Tongue (tissue), 1 donor: ENCODE measurements at regions not wholly inside any gene's neighbourhood (a gene's known extent, or its start where the extent isn't known, plus 50 kb on each side); places are given as distances from the start of the nearest gene placed in this dataset.
A peak's percentile ranks its signal among the peaks of the same experiment; 100 is the strongest.
"Not testable (repeated sequence)": the region's sequence is repeated elsewhere in the genome, so short reads cannot be mapped to it uniquely, and the experiment has no call there.

Experiments
- DNase-seq: peaks from one replicate; pipeline ENCODE4 v3.0.0-alpha.2; 2015

DNA sequence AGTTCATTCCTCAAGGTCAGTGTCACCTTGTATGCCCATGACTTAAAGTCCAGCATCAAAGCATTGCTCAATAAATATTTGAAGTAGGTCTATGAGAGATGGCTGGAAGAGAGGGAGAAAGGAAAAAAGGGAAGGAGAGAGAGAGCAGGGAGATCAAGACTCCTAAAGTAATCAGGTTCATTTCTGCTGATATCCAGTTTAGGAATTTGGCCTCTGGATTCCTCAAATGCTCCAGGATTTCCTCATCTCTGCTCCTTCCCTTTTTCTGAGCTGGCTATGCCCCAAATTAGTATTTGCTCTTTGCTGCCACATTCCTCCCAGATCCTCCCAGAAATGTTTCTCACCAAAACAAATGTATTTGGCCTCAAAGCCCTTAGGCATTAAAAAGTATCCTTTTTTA lies 739.4 kb upstream of the CHAC2 start:
- no peak for DNase-seq

DNA sequence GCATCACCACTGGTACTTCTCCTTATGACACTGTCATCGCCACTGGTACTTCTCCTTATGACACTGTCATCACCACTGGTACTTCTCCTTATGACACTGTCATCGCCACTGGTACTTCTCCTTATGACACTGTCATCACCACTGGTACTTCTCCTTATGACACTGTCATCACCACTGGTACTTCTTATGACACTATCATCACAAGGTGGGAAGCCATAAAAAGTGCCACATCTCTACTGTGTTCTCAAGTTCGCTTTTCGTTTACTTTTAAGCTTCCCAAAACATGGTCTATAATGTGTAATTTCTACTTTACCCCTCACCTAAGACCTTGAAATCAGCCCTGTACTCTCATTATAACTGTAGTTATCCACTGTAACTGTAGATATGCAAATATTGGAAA lies 745.4 kb upstream of the CHAC2 start:
- DNase-seq, result not testable (repeated sequence)

DNA sequence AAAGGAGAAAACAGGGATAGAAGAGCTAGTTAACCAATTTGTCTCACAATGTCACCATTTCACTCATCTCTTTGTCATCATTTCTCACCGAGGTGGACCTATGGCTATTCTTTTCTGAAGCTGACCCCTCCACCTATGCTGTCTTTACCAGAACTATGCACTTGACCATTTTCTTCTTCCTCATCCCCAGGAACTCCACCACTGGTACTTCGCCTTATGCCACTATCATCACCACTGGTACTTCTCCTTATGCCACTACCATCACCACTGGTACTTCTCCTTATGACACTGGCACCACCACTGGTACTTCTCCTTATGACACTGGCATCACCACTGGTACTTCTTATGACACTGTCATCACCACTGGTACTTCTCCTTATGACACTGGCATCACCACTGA lies 745.8 kb upstream of the CHAC2 start:
- no peak for DNase-seq

DNA sequence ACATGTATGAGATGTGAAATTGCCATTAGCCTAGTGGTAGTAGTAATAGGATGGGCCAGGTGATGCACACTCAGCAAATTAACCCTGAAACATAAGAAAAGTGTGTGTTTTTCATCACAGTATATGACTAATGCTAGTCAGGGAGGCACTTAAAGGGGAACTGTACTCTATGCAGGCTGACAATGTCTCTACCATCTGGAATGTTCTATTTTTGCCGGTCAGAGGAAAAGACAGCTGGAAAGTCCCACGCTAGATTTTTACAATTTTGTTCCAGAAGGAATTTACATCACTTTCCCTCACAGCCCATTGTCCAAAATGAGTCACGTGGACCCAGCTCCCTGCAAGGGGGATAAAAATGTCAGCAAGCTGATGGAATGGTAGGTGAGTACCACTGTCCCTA lies 746.3 kb upstream of the CHAC2 start:
- peak; percentile 39 for DNase-seq

DNA sequence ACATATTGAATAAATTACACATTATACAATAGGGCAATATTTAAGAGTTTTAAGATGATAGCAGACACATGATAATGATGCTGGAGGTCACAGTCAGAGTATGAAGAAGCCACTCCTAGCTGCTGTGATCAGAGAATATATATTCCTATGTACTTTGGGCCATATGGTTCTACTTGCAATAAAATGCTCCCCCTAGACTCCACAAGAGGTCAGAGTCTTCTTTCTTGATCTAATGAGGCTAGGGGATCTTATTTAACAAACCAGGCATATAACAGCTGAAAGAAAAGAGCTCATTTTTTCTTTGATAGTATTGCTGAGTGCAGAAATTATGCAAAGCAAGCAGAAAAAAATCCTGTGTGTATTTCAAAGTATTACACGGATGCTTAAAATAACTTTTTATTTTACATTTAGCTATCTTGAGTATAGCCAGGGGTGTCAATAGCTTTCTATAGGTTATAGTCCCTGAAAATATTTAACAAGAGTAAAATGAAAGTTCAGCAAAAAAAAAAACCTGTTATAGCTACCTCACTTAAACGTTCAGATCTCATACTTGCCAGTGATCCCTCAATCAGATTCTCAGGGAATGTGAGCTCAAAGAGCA lies 748.7 kb upstream of the CHAC2 start:
- DNase-seq, result peak; percentile 46

DNA sequence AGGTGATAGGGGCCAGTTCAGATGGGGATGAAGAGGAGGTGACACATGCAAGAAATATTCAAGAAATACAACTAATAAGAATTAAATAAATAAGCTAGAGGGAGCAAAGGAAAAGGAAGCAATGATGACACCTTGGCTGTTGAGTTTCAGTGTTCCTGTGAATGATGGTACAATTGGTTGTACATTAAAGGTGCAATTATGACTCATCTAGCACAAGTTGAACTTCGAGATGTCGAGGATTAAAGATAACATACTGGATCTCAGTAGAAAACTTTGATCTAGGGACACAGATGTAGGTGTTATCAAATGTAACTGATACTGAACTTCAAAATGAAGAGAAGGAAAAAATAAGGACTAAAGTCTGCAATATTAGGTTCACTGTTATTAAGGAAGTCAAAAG lies 760.6 kb upstream of the CHAC2 start:
- DNase-seq, result no peak

DNA sequence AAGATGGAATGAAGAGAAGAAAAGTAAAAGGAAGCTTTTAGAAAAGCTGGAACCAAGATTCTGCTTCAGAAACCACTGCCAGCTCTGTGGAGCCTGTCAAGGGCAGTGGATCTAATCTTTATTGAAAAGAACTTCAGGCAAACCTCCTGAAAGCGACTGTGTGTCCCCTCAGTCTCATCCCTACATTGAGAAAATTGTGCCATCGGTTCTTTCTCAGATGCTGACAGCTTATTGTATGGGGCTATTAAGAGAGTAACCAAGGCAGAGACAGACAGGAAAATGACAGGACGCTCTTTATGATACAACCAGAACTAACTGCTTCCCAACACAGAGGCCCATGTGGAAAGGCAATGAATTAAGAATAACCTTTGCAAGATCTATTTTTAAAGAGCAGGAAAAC lies 763.2 kb upstream of the CHAC2 start:
- no peak for DNase-seq

DNA sequence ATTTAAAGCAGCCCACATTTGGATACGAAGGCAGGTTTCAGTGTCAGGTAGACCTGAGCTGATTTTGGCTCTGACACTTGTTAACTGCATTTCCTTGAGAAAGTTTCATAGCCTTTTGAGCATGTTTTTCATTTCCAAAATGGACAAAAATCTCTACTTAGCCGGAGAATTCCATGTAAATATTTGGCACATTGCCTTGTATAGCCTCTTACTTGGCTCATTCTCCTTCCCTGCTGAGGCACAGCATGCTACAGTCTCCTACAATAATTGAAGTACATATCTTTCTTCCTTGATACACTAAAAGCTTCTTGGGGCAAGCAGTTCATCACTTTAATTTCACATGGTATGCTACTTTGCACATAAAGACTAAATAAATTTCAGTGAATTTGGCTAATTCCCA lies 772.2 kb upstream of the CHAC2 start:
- peak; percentile 53 for DNase-seq

DNA sequence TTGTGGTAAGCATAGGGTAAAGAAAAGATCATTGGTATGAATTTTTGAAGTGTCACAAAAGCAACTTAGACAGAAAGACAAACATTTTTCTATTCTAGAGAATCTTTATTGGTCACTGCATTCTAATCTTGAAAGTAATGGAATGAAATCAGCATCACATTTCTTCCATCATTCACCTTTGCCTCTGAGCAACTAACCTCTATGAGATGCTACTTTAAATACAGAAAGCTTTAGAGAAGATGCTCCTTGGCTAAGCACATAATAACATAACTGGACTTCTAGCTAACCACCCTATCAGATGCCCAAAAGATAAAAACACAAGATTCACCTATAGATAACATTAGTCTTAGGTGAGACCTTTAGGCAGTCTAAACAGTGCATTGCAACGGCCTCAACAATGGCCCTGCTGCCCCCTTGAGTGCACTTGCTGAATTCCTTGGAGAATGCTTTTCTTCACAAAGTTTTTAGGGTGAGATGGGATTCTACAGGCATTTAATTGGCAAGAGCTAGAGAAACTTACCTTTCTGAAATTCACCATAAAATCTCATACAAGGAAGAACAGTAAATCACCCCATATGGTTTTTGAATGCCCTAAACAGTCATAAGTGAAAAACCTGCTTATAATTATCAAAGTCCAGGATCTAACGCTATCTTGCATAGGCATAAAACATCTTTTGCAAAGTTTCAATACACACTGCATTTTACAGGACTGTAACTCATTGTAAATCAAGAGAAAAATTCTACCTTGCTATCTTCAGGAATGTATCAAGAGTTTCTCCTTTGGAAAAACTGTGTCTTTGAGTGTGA lies 791.3 kb upstream of the CHAC2 start:
- DNase-seq, result no peak

DNA sequence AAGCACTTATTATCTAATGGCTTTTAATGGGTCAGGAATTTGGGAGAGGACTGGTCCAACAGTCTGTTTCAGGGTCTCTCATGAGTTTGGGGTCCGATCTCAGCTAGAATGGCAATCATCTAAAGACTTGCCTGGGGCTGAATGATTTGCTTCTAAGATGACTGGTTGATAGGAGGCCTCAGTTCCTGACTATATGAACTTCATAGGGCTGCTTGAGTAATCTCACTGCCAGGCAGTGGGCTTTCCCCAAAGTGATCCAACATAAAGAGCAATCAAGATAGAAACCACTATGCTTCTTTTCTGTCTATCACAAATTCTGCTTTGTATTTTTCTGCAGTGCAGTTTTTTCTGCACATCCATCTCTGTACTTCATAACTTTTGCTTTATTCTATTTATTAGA lies 793.5 kb upstream of the CHAC2 start:
- DNase-seq, result no peak

DNA sequence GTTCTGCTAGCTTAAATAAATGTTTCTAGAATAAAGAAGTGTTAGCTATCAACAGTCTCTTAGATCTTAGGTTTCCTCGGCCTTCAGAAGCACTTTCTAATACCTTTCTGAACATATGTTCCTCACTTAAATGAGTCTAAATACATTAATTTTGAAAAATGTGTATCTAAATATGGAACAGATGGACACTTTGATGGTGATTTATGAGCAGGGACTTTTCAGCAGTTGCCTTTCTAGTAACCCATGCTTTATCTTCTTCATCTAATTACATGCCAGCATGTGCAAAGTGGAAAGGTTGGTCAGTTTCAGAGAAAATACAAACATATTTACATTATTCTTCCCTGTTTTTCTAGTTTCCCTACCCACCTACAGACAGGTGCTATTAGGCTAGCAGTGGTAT lies 797.0 kb upstream of the CHAC2 start:
- DNase-seq, result no peak

DNA sequence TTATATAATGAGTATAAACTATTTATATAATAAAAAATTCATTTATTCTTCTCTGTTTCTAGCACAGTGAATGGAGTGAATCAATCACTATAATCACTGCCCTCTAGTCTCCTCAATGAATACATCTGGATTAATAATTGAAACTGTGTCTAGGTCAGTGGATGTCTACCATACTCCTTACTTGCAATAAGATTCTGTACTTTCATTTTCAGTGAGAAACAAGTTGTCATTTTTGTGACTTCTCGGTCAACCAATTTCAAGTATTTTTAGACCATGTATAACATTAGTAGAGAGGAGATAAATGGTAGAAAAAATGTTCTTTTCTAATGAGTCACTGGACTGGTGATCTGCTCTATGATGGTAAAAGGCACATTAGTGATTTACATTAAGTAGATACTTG lies 799.6 kb upstream of the CHAC2 start:
- no peak for DNase-seq

DNA sequence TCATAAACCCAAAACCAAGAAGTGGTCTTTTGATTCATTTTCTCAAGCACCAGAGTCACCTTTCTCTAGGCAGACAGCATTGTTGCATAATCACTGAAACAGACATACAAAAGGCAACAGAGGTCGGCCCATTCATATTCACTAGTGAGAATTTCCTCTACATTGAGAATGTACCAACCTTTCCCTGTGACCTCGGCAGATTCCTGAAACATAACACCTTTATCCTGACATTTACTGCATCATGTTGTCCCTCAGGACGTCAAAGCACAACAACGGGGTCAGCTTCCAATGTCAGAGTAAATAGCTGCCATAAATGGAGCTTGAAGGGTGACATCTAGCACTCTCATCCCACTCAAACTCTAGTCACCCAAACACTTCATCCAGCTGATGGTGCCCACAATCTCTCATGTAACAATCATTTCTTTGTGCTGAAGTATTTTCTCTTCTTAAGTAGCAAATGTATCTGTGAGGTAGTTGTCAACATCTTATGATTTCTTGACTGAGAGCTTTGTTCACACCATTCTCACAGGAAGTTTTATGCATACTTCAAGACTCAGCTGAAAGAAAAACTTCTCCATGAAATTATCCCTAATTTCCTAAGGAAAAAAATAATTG lies 802.6 kb upstream of the CHAC2 start:
- DNase-seq, result no peak

DNA sequence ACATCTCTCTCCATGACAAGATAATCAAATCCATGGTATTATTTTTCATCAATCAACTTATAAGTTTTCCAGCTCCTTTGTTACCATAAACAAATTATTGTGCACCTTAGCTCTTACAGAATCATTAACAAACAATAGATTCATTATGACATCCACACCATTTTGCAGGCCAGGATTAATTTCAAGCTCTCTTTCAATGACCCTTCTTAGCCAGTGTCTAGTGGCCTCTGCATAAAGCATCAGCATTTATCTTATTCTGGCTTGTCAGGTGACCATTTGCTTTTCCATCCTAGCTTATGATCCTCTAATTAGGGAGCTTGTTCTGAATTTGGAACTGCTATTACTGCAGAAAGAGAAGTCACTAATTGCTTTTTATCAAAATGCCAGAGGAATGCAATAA lies 806.2 kb upstream of the CHAC2 start:
- no peak for DNase-seq

DNA sequence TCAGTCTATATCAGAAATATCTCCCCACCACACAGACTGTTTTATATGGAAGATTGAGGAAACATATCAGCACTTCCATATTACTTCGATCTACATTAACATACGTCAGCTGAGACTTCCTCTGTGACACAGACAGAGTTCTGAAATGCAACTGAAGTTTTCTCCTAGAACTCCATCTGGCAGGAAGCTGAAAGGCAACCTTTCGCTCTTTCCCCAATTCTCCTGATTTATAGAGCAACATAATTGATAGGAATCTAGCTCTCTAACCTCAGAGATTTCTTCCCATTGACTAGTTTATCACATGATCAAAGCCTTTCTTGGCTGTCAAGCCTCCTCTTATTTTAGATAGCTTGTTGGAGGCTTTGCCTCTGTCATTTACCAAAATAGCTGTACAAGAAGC lies 806.7 kb upstream of the CHAC2 start:
- DNase-seq, result no peak

DNA sequence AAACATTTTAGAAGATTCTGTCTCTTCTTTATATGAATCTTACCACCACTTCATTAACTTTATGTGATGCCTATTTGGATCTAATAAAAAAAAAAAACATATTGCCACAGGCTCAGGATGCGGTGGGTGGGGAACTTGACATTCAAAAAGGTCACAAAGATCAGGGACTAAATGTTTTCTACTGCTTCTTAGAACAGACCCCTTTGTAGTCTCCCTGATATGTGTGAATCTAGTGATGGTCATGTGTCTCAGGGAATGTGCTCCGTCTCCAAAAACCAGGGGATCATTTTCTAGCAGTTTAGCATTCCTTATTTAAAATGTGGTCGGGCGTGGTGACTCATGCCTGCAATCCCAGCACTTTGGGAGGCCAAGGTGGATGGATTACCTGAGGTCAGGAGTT lies 807.8 kb upstream of the CHAC2 start:
- no peak for DNase-seq

DNA sequence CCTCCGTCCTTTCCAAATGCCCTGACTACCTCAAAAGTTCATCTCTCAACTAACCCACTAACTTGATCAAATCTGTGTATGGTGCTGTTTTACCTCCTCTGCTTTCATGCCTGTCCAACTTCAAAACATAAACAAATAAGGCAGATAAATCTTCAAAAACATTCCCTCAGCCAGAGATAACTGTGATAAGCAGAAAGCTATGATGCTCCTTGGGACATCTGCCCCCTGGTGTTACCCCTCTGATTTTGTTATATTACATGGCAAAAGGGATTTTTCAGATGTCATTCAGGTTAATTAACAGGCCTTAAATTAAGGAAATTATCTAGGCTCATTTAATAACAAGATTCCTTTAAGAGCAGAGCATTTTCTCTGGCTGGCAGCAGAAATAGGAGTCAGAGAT lies 810.8 kb upstream of the CHAC2 start:
- DNase-seq, result no peak

DNA sequence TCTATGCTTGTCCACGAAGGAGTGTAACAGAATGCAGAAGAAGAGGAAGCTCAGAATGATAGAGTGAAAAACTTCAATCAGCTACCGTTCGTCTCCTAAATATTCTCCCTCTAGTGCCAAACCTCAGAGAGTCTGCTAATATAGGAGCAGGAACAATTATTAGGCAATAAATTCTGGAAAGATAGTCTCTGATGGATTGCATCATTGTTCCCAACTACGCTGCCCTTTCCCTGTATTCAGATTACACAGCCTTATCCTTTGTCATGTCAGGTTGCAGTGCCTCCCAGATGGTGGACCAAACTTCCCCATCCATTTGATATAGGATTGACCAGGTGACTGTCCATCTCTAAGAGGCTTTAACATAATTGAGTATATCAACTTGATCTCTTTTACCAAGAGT lies 811.5 kb upstream of the CHAC2 start:
- DNase-seq, result no peak

DNA sequence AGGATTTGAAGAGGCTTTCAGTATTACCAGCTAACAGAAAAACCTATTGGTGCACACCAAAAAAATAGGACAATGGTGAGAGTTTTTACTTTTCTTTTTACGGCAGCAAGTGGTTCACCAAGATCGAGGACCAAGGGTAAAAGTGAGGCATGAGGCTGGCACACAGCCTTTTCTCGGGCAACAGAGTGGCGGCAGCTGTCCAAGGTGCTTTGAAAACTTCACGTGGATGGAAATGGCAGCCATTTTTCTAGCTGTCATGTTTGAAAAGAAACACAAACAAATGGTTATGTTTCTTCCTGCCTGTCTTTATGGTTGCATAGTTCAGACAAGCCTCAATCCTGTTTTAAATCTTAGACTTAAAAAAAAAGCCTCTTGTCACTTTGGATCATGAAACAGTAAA lies 812.5 kb upstream of the CHAC2 start:
- peak; percentile 7 for DNase-seq

DNA sequence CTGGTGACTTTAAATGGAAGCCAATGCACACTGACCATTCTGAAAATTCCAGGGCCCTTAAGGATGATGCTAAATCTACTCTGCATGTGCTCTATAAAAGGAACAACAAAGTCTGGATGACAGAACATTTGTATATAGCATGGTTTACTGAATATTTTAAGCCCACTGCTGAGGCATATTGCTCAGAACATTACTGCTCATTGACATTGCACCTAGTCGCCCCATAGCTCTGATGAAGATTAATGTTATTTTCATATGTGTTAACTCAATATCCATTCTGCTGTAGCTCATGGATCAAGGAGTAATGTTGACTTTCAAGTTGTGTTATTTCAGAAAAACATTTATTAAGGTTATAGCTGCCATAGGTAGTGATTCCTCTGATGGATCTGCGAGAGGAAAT lies 827.5 kb upstream of the CHAC2 start:
- no peak for DNase-seq

DNA sequence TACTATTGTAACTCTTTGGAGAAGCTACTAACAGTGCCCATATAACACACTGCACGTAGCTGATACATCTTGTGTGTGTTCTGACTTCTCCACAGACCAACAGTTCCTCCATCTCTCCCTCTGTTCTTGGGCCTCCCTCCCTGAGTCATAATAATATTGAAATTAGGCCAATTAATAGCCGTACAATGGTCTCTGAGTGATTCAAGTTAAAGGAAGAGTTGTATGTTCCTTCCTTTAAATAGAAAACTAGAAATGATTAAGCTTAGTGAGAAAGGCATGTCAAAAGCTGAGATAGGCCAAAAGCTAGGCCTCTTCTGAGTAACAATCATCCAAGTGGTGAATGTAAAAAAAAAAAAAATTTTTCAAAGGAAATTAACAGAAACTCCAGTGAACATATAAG lies 828.4 kb upstream of the CHAC2 start:
- DNase-seq, result no peak

DNA sequence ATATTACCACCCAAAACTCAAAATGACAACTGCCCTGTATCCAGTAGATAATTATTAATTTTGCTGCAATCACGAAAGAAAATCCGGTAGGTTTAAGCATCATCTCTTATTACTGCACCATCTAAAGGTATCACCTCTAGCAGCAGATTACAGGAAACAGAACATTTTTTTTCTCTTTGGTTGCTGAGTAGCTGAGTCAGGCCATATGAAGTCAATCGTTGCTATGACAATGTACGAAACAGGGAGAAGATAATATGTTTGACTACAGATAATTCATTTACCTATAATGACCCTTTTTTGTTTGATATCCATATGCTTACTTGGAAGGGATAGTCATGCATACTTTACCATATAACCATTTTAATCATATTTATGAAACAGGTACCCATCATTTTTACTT lies 831.6 kb upstream of the CHAC2 start:
- no peak for DNase-seq

DNA sequence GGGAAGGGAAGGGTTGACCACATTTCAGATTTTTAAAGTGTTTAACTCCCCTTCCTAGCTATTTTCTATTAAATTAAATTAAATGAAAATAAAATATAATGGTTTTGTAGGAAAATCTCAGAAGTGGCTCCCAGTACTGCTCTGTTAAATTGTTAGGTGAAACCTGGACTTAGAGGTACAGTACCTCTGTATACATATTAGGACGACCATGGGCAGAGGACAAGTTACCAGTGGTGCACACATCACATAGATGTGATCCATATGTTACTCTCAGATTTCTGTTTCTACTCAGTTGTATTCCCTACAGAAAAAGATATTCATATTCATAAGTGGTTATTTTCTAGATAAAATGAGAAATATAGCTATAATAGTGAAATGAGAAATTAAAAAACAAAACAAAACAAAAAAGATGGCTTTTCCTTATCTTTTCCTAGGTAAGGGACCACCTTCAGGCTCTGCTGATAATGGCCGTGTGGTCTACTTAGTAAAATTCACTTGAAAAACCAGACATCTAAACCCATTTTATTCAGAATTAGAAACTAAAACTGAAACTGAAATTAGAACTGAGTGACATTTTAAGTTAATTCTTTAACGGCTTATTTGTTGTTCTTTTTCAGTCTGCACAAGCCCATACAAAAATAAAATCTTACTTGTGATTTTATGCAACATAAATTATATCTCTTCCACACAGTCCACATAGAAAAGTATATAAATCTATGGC lies 832.5 kb upstream of the CHAC2 start:
- DNase-seq, result no peak
